ENCODE measurements at regions not wholly inside any gene's neighbourhood (a gene's known extent, or its start where the extent isn't known, plus 50 kb on each side); places are given as distances from the start of the nearest gene placed in this dataset.

DNA sequence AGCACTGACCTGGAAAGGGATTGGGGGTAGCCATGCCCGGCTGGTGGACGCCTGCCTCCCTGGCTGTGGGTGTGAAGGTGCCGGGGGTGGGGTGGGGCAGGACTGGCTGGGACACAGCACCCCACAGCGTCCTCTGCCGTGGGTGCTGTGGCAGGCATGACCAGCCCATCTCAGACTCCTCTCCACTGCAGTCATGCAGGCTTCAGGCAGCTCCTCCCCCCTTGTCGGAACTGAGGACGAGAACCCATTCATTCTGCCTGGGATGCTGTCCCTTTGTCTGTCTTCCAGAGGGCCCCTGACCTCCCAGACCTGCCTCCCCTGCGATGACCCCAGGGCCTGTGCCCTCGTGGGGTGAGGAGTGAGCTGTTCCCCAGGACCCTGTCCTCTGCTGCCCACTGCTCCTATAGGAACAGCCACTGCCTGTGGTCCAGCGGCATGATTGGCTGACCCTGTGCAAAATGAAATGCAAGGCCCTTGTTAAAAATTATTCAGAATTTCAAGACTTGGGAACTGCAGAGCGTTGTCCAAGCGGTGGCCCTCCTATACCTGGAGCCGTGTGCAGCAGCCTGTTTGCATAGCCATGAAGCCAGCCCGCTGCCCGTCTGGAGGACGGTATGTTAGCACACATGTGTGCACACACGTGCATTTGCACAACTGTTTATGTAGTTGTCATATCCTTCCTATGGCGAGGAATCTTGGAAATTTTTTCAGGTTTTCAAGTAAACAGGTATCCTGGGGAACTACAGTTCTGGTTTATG, 1122.3 kb downstream of the BRD1 start:
- H3K9me2 ChIP-seq (ENCODE audit: insufficient read depth) = no peaks in the 10 kb centered on the region
- H2AFZ ChIP-seq = no peak overlapping the region
- H3K79me2 ChIP-seq (ENCODE audit: insufficient read depth) = no peaks in the 10 kb centered on the region
- H3K9ac ChIP-seq = no peak overlapping the region
- DNase-seq = no peak
- in situ Hi-C loops (cut with MboI) = no loop called here
- H3F3A ChIP-seq (ENCODE audit: insufficient read depth) = no peaks in the 10 kb centered on the region
- no peaks in the 10 kb centered on the region for H3K4me1 ChIP-seq (ENCODE audit: insufficient read depth)
- no peaks in the 10 kb centered on the region for H3K9me3 ChIP-seq (ENCODE audit: low read depth)
- H3K4me2 ChIP-seq (ENCODE audit: unreplicated experiment) = no peak overlapping the region
- no peaks in the 10 kb centered on the region for H3K36me3 ChIP-seq (ENCODE audit: low read depth)
- no peak overlapping the region for H3K4me3 ChIP-seq
- TF ChIP-seq EZH2 (IDR thresholded peaks at IDR 0.05; ENCODE audit: insufficient read depth, poor library complexity, severe bottlenecking) = no peak
- TF ChIP-seq EZH2phosphoT487 (IDR thresholded peaks at IDR 0.05; ENCODE audit: insufficient read depth, low read depth) = no peak
- H3K27ac ChIP-seq = no peak overlapping the region
- H4K20me1 ChIP-seq (ENCODE audit: insufficient read depth) = no peaks in the 10 kb centered on the region
- WGBS, 2 experiments (ENCODE audit: low coverage in 1 of 2, low lambda C conversion rate in 2 of 2, missing lambda C conversion rate in 2 of 2) = 48 to 68% methylated on average over 15 to 18 of the region's 18 CpGs
- no peaks in the 10 kb centered on the region for H3K27me3 ChIP-seq (replicated peaks; ENCODE audit: insufficient read depth)

DNA sequence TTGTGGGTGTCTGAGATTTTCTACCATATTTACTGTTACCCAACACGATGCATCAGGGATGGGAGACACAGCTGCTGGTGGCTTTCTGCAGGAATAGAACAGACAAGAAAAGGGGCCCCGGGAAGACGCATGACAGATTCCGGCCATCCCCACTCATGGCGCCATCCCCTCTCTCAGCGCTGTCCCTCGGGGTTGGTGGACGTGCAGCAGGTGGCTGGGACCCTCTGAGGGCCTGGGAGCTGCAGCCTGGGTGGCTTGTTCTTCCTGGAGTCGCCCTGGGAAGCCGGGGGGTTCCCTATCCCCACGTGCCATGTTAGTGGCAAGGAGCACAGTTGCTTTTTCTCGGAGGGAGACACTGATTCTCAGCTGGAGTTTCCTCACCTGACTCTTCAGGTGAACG, 1123.3 kb downstream of the BRD1 start:
- Histone ChIP-seq H3K4me1 (ENCODE audit: insufficient read depth) (no peaks in the 10 kb centered on the region), H3K9me3 (ENCODE audit: low read depth) (no peaks in the 10 kb centered on the region), H2AFZ (no peak overlapping the region), H3K9me2 (ENCODE audit: insufficient read depth) (no peaks in the 10 kb centered on the region), H3K4me2 (ENCODE audit: unreplicated experiment) (no peak overlapping the region), H3K27me3 (replicated peaks; ENCODE audit: insufficient read depth) (no peaks in the 10 kb centered on the region), H3K36me3 (ENCODE audit: low read depth) (no peaks in the 10 kb centered on the region), H3K4me3 (no peak overlapping the region), H3K9ac (no peak overlapping the region), H3K79me2 (ENCODE audit: insufficient read depth) (no peaks in the 10 kb centered on the region), H4K20me1 (ENCODE audit: insufficient read depth) (no peaks in the 10 kb centered on the region), H3F3A (ENCODE audit: insufficient read depth) (no peaks in the 10 kb centered on the region), H3K27ac (no peak overlapping the region)
- in situ Hi-C loops (cut with MboI) = no loop called here
- WGBS, 2 experiments (ENCODE audit: low coverage in 1 of 2, low lambda C conversion rate in 2 of 2, missing lambda C conversion rate in 2 of 2) = 48% methylated on average over 13 of the region's 13 CpGs
- no peak for DNase-seq
- TF ChIP-seq EZH2phosphoT487 (IDR thresholded peaks at IDR 0.05; ENCODE audit: insufficient read depth, low read depth) = no peak
- TF ChIP-seq EZH2 (IDR thresholded peaks at IDR 0.05; ENCODE audit: insufficient read depth, poor library complexity, severe bottlenecking) = no peak

DNA sequence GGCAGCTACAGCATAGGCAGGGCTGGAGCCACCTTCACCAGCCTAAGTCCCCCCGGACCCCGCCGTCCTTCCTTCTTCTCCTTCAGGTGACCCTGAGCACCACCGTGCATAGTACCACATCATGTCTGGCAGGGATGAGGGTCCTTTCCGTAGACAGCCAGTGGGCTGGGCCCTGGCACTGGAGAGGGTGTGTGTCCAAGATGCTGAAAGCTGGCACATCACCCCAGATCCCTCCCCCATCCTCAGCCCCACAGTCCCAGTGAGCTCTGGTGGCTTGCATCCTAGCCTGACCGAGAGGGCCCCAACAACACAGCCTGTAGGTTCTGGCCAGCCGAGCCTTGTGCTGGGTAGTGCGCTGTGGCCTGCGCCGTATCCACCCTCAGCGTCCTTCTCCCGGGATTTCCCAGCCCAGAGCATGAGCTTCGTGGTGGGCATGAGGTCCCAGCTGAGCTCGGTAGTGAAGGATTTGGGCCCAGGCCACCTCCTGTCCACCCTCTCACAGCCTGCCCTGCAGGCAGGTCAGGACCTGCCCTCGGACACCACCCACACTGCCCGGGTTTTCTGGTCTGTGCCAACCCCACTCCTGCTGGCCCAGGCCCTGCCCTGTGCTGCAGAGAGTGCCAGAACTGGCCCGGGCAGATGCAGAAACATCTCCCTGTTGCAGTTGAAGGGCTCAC, 1124.3 kb downstream of the BRD1 start:
- H3K36me3 ChIP-seq (ENCODE audit: low read depth) = no peaks in the 10 kb centered on the region
- no peak overlapping the region for H2AFZ ChIP-seq
- H3K4me1 ChIP-seq (ENCODE audit: insufficient read depth) = no peaks in the 10 kb centered on the region
- H3K27ac ChIP-seq = no peak overlapping the region
- no peaks in the 10 kb centered on the region for H3F3A ChIP-seq (ENCODE audit: insufficient read depth)
- TF ChIP-seq EZH2 (IDR thresholded peaks at IDR 0.05; ENCODE audit: insufficient read depth, poor library complexity, severe bottlenecking) = no peak
- TF ChIP-seq EZH2phosphoT487 (IDR thresholded peaks at IDR 0.05; ENCODE audit: insufficient read depth, low read depth) = no peak
- H3K4me3 ChIP-seq = no peak overlapping the region
- no peak overlapping the region for H3K9ac ChIP-seq
- no peaks in the 10 kb centered on the region for H3K9me3 ChIP-seq (ENCODE audit: low read depth)
- H3K9me2 ChIP-seq (ENCODE audit: insufficient read depth) = no peaks in the 10 kb centered on the region
- H3K4me2 ChIP-seq (ENCODE audit: unreplicated experiment) = no peak overlapping the region
- H3K27me3 ChIP-seq (replicated peaks; ENCODE audit: insufficient read depth) = no peaks in the 10 kb centered on the region
- no peak for DNase-seq
- 55 to 67% methylated on average over 17 of the region's 17 CpGs for WGBS, 2 experiments (ENCODE audit: low coverage in 1 of 2, low lambda C conversion rate in 2 of 2, missing lambda C conversion rate in 2 of 2)
- no peaks in the 10 kb centered on the region for H3K79me2 ChIP-seq (ENCODE audit: insufficient read depth)
- no peaks in the 10 kb centered on the region for H4K20me1 ChIP-seq (ENCODE audit: insufficient read depth)
- in situ Hi-C loops (cut with MboI) = no loop called here

- no peaks in the 10 kb centered on the region for H3K9me3 ChIP-seq (ENCODE audit: low read depth)
Observed at GRCh38 chr22:48702573-48703264, 1125.0 kb downstream of the BRD1 start.

More at GRCh38 chr22:48702573-48703264, 1125.0 kb downstream of the BRD1 start:
- no peak for DNase-seq
- Histone ChIP-seq H3K79me2 (ENCODE audit: insufficient read depth) (no peaks in the 10 kb centered on the region), H3K27me3 (replicated peaks; ENCODE audit: insufficient read depth) (no peaks in the 10 kb centered on the region), H3K4me2 (ENCODE audit: unreplicated experiment) (no peak overlapping the region), H2AFZ (no peak overlapping the region), H3K9ac (no peak overlapping the region), H3K36me3 (ENCODE audit: low read depth) (no peaks in the 10 kb centered on the region), H3K4me3 (no peak overlapping the region), H3F3A (ENCODE audit: insufficient read depth) (no peaks in the 10 kb centered on the region), H3K9me2 (ENCODE audit: insufficient read depth) (no peaks in the 10 kb centered on the region), H3K27ac (no peak overlapping the region), H3K4me1 (ENCODE audit: insufficient read depth) (no peaks in the 10 kb centered on the region), H4K20me1 (ENCODE audit: insufficient read depth) (no peaks in the 10 kb centered on the region)
- in situ Hi-C loops (cut with MboI) = no loop called here
- TF ChIP-seq EZH2phosphoT487 (IDR thresholded peaks at IDR 0.05; ENCODE audit: insufficient read depth, low read depth) = no peak
- TF ChIP-seq EZH2 (IDR thresholded peaks at IDR 0.05; ENCODE audit: insufficient read depth, poor library complexity, severe bottlenecking) = no peak
- 67 to 70% methylated on average over 26 of the region's 26 CpGs for WGBS, 2 experiments (ENCODE audit: low coverage in 1 of 2, low lambda C conversion rate in 2 of 2, missing lambda C conversion rate in 2 of 2)
